Right renal pelvis (tissue), 4 donors: ENCODE measurements at regions not wholly inside any gene's neighbourhood (a gene's known extent, or its start where the extent isn't known, plus 50 kb on each side); places are given as distances from the start of the nearest gene placed in this dataset.

ENCODE experiments used
- DNase-seq, 4 donors: peaks; one replicate each; pipeline ENCODE4 v3.0.0-alpha.2; 2013; ENCODE audit warnings: low read depth in 4 of 4, low spot score in 3 of 4, missing footprints in 1 of 4

- DNase-seq = no peak
Observed at GRCh38 chr16:7185689-7186088, 147.0 kb upstream of the RBFOX1 start.

GRCh38 chr16:7185165-7185564, 147.5 kb upstream of the RBFOX1 start:
- DNase-seq = no peak

- no peak for DNase-seq
Observed at GRCh38 chr16:7183768-7184167, 148.9 kb upstream of the RBFOX1 start.

- DNase-seq = peak; percentile 7 to 28 (median 13)
Observed at GRCh38 chr16:7182510-7183109, 150.0 kb upstream of the RBFOX1 start.

- DNase-seq = no peak
Observed at GRCh38 chr16:7177875-7178274, 154.8 kb upstream of the RBFOX1 start.

- no peak for DNase-seq
Observed at GRCh38 chr16:7171151-7171550, 161.5 kb upstream of the RBFOX1 start.

GRCh38 chr16:7167626-7168025, 165.0 kb upstream of the RBFOX1 start:
- no peak for DNase-seq

- DNase-seq = no peak
Observed at GRCh38 chr16:7161891-7162290, 170.8 kb upstream of the RBFOX1 start.

- DNase-seq = no peak
Observed at GRCh38 chr16:7160093-7160492, 172.6 kb upstream of the RBFOX1 start.

GRCh38 chr16:7158481-7158880, 174.2 kb upstream of the RBFOX1 start:
- DNase-seq = no peak

- no peak for DNase-seq
Observed at GRCh38 chr16:7150230-7150629, 182.4 kb upstream of the RBFOX1 start.

- no peak for DNase-seq
Observed at GRCh38 chr16:7148606-7149005, 184.0 kb upstream of the RBFOX1 start.

- no peak for DNase-seq
Observed at GRCh38 chr16:7140899-7141298, 191.7 kb upstream of the RBFOX1 start.

GRCh38 chr16:7137560-7138330, 194.9 kb upstream of the RBFOX1 start:
- no peak for DNase-seq

GRCh38 chr16:7132465-7132864, 200.2 kb upstream of the RBFOX1 start:
- no peak for DNase-seq

- DNase-seq = peak in 1 of 4 donors; percentile 5
Observed at GRCh38 chr16:7124701-7125100, 207.9 kb upstream of the RBFOX1 start.

- DNase-seq = no peak
Observed at GRCh38 chr16:7124242-7124641, 208.4 kb upstream of the RBFOX1 start.

- DNase-seq = no peak
Observed at GRCh38 chr16:7116734-7117133, 215.9 kb upstream of the RBFOX1 start.

- no peak for DNase-seq
Observed at GRCh38 chr16:7115898-7116297, 216.7 kb upstream of the RBFOX1 start.

GRCh38 chr16:7113949-7114348, 218.7 kb upstream of the RBFOX1 start:
- no peak for DNase-seq

- no peak for DNase-seq
Observed at GRCh38 chr16:7113395-7113794, 219.2 kb upstream of the RBFOX1 start.

- no peak for DNase-seq
Observed at GRCh38 chr16:7111265-7111664, 221.4 kb upstream of the RBFOX1 start.
